ENCODE measurements at regions not wholly inside any gene's neighbourhood (a gene's known extent, or its start where the extent isn't known, plus 50 kb on each side); places are given as distances from the start of the nearest gene placed in this dataset.
A peak's percentile ranks its signal among the peaks of the same experiment; 100 is the strongest.

DNA sequence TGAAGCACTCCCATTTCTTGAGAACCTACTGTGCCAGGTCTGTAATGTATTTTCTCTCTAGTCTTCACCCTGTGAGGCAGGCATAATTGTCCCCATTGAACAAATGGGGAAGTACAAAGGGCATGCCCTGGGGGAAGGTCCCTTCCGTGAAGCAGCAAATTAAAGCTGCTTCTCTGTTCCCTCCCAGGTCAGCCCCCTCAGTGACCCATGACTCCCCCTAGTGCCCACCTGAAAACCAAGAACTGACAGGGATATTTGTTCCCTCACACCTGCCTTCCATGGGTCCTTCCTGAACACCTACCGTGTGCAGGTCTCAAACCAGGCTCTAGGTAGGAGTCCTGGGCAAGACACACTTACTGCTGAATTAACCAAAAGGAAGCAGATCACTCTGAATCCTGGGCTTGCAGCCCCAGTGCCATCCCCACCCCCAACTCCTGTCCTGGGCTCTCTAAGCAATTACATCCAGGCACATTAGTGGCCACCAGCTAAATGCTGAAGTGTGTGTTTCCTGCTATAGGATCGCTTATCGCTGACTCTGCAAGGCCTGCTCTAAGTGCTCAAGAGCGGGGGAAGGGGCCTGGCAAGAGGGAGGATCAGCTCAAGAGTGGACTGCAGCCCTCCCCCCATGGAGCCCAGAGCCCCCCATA, 254.8 kb downstream of the CDK5RAP2 start:
- 39 to 65% (median 50%) methylated on average over 5 of the region's 5 CpGs for WGBS, 3 donors
- Histone ChIP-seq H3K27ac (ENCODE audit: low read depth in 1 of 3, low read length in 2 of 3) (no peak overlapping the region), H3K36me3 (ENCODE audit: control insufficient read depth in 3 of 3, insufficient read depth in 2 of 3, low read depth in 1 of 3, low read length in 3 of 3) (no peaks in the 10 kb centered on the region), H3K4me1 (ENCODE audit: control insufficient read depth in 3 of 3, insufficient read depth in 2 of 3, low read depth in 1 of 3, low read length in 2 of 3) (no peaks in the 10 kb centered on the region), H3K9me3 (ENCODE audit: control insufficient read depth in 2 of 2, insufficient read depth in 1 of 2, low read depth in 1 of 2, low read length in 1 of 2) (no peaks in the 10 kb centered on the region), H3K27me3 (ENCODE audit: control insufficient read depth in 3 of 3, insufficient read depth in 3 of 3, low read length in 3 of 3) (no peaks in the 10 kb centered on the region), H3K4me3 (ENCODE audit: low read depth in 1 of 3, low read length in 3 of 3) (no peak overlapping the region)
- FAIRE-seq (no peak), DNase-seq (peak in 1 of 2 donors; percentile 2)

- no peak overlapping the region for H3K4me3 ChIP-seq (ENCODE audit: low read depth in 1 of 3, low read length in 3 of 3)
- H3K27me3 ChIP-seq (ENCODE audit: control insufficient read depth in 3 of 3, insufficient read depth in 3 of 3, low read length in 3 of 3) = no peaks in the 10 kb centered on the region
- FAIRE-seq (no peak), DNase-seq (no peak)
- H3K4me1 ChIP-seq (ENCODE audit: control insufficient read depth in 3 of 3, insufficient read depth in 2 of 3, low read depth in 1 of 3, low read length in 2 of 3) = no peaks in the 10 kb centered on the region
- no peaks in the 10 kb centered on the region for H3K36me3 ChIP-seq (ENCODE audit: control insufficient read depth in 3 of 3, insufficient read depth in 2 of 3, low read depth in 1 of 3, low read length in 3 of 3)
- 88 to 95% (median 89%) methylated on average over 2 of the region's 2 CpGs for WGBS, 3 donors
- H3K27ac ChIP-seq (ENCODE audit: low read depth in 1 of 3, low read length in 2 of 3) = no peak overlapping the region
- no peaks in the 10 kb centered on the region for H3K9me3 ChIP-seq (ENCODE audit: control insufficient read depth in 2 of 2, insufficient read depth in 1 of 2, low read depth in 1 of 2, low read length in 1 of 2)
Observed at GRCh38 chr9:120324461-120324860, 255.5 kb downstream of the CDK5RAP2 start.

DNA sequence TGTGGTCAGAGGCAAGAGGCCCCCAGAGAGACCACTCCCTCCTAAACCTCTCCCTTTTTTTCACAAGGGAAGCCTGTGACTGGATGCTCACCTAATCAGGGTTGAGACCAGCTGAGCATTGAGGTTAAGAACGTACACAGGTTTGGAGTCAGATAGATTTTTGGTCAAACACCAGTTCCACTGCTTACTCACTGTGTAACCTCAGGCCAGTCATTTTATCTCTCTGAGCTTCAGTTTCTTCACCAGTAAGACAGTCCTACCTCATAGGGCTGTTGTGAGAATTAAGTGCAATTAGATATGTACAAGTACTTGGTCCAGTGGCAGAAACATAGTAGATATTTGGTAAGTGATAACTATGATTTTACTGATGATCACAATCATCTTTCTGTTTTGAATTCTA, 256.8 kb downstream of the CDK5RAP2 start:
- no peaks in the 10 kb centered on the region for H3K4me1 ChIP-seq (ENCODE audit: control insufficient read depth in 3 of 3, insufficient read depth in 2 of 3, low read depth in 1 of 3, low read length in 2 of 3)
- no peaks in the 10 kb centered on the region for H3K36me3 ChIP-seq (ENCODE audit: control insufficient read depth in 3 of 3, insufficient read depth in 2 of 3, low read depth in 1 of 3, low read length in 3 of 3)
- no peak overlapping the region for H3K4me3 ChIP-seq (ENCODE audit: low read depth in 1 of 3, low read length in 3 of 3)
- H3K27me3 ChIP-seq (ENCODE audit: control insufficient read depth in 3 of 3, insufficient read depth in 3 of 3, low read length in 3 of 3) = no peaks in the 10 kb centered on the region
- FAIRE-seq (no peak), DNase-seq (no peak)
- H3K27ac ChIP-seq (ENCODE audit: low read depth in 1 of 3, low read length in 2 of 3) = no peak overlapping the region
- H3K9me3 ChIP-seq (ENCODE audit: control insufficient read depth in 2 of 2, insufficient read depth in 1 of 2, low read depth in 1 of 2, low read length in 1 of 2) = no peaks in the 10 kb centered on the region
- 61 to 67% (median 66%) methylated on average over 1 of the region's 1 CpG for WGBS, 3 donors

GRCh38 chr9:120319452-120319851, 260.5 kb downstream of the CDK5RAP2 start:
- Histone ChIP-seq H3K36me3 (ENCODE audit: control insufficient read depth in 3 of 3, insufficient read depth in 2 of 3, low read depth in 1 of 3, low read length in 3 of 3) (no peaks in the 10 kb centered on the region), H3K4me1 (ENCODE audit: control insufficient read depth in 3 of 3, insufficient read depth in 2 of 3, low read depth in 1 of 3, low read length in 2 of 3) (no peaks in the 10 kb centered on the region), H3K9me3 (ENCODE audit: control insufficient read depth in 2 of 2, insufficient read depth in 1 of 2, low read depth in 1 of 2, low read length in 1 of 2) (no peaks in the 10 kb centered on the region), H3K4me3 (ENCODE audit: low read depth in 1 of 3, low read length in 3 of 3) (no peak overlapping the region), H3K27me3 (ENCODE audit: control insufficient read depth in 3 of 3, insufficient read depth in 3 of 3, low read length in 3 of 3) (no peaks in the 10 kb centered on the region), H3K27ac (ENCODE audit: low read depth in 1 of 3, low read length in 2 of 3) (no peak overlapping the region)
- no peak for FAIRE-seq
- 70 to 84% (median 72%) methylated on average over 3 of the region's 3 CpGs for WGBS, 3 donors
- DNase-seq = no peak

- FAIRE-seq = no peak
- no peaks in the 10 kb centered on the region for H3K36me3 ChIP-seq (ENCODE audit: control insufficient read depth in 3 of 3, insufficient read depth in 2 of 3, low read depth in 1 of 3, low read length in 3 of 3)
- peaks cover 0 to 2% of the 10 kb centered on the region in 2 donors for H3K9me3 ChIP-seq (ENCODE audit: control insufficient read depth in 2 of 2, insufficient read depth in 1 of 2, low read depth in 1 of 2, low read length in 1 of 2)
- no peak for DNase-seq
- H3K27ac ChIP-seq (ENCODE audit: low read depth in 1 of 3, low read length in 2 of 3) = no peak overlapping the region
- H3K27me3 ChIP-seq (ENCODE audit: control insufficient read depth in 3 of 3, insufficient read depth in 3 of 3, low read length in 3 of 3) = no peaks in the 10 kb centered on the region
- no peaks in the 10 kb centered on the region for H3K4me1 ChIP-seq (ENCODE audit: control insufficient read depth in 3 of 3, insufficient read depth in 2 of 3, low read depth in 1 of 3, low read length in 2 of 3)
- H3K4me3 ChIP-seq (ENCODE audit: low read depth in 1 of 3, low read length in 3 of 3) = no peak overlapping the region
- WGBS, 3 donors = 59 to 69% (median 62%) methylated on average over 3 of the region's 3 CpGs
Observed at GRCh38 chr9:120315154-120315553, 264.8 kb downstream of the CDK5RAP2 start.

DNA sequence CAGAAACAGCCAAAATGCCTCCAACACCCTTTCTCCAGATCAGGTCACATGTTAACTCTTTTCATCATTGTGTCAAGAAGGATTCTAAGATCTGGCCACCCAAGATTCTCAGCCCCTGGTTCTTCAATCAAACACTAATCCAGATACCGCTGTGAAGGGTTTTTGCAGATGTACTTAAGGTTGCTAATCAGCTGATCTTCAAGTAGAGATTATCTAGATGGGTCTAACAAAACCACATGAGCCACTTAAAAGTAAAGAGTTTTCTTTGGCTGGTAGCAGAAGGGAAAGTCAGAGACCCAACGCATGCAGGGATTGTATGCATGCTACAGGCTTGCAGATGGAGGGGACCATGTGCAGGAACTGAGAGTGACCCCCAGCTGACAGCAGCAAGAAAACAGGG, 267.9 kb downstream of the CDK5RAP2 start:
- Histone ChIP-seq H3K4me1 (ENCODE audit: control insufficient read depth in 3 of 3, insufficient read depth in 2 of 3, low read depth in 1 of 3, low read length in 2 of 3) (no peaks in the 10 kb centered on the region), H3K27me3 (ENCODE audit: control insufficient read depth in 3 of 3, insufficient read depth in 3 of 3, low read length in 3 of 3) (no peaks in the 10 kb centered on the region), H3K9me3 (ENCODE audit: control insufficient read depth in 2 of 2, insufficient read depth in 1 of 2, low read depth in 1 of 2, low read length in 1 of 2) (peaks cover 0 to 2% of the 10 kb centered on the region in 2 donors), H3K27ac (ENCODE audit: low read depth in 1 of 3, low read length in 2 of 3) (no peak overlapping the region), H3K36me3 (ENCODE audit: control insufficient read depth in 3 of 3, insufficient read depth in 2 of 3, low read depth in 1 of 3, low read length in 3 of 3) (no peaks in the 10 kb centered on the region), H3K4me3 (ENCODE audit: low read depth in 1 of 3, low read length in 3 of 3) (no peak overlapping the region)
- no peak for FAIRE-seq
- no peak for DNase-seq
- WGBS, 3 donors = 71 to 82% (median 76%) methylated on average over 2 of the region's 2 CpGs

DNA sequence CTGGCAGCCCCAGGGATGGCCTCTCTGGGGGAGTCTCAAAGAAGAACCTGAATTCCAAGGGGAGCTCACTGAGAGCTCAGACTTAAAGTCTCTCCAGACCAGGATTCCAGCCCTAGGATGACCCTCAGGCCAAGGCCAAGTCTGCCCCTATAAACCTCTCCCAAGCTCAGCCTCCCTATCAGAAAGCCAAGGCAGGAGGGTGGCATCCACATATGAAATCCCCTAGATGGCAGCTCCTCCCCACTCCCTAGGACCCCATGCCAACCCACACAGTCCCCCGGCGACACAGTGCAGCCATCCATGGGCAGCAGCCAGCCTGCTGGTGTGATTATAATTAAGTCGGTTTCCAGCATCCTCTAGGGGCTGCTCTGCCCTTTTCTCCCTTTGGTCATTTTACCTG, 269.9 kb downstream of the CDK5RAP2 start:
- DNase-seq (no peak), FAIRE-seq (no peak)
- H3K36me3 ChIP-seq (ENCODE audit: control insufficient read depth in 3 of 3, insufficient read depth in 2 of 3, low read depth in 1 of 3, low read length in 3 of 3) = no peaks in the 10 kb centered on the region
- 66 to 87% (median 85%) methylated on average over 3 of the region's 3 CpGs for WGBS, 3 donors
- H3K4me3 ChIP-seq (ENCODE audit: low read depth in 1 of 3, low read length in 3 of 3) = no peak overlapping the region
- H3K9me3 ChIP-seq (ENCODE audit: control insufficient read depth in 2 of 2, insufficient read depth in 1 of 2, low read depth in 1 of 2, low read length in 1 of 2) = peaks cover 0 to 2% of the 10 kb centered on the region in 2 donors
- H3K27ac ChIP-seq (ENCODE audit: low read depth in 1 of 3, low read length in 2 of 3) = no peak overlapping the region
- no peaks in the 10 kb centered on the region for H3K27me3 ChIP-seq (ENCODE audit: control insufficient read depth in 3 of 3, insufficient read depth in 3 of 3, low read length in 3 of 3)
- H3K4me1 ChIP-seq (ENCODE audit: control insufficient read depth in 3 of 3, insufficient read depth in 2 of 3, low read depth in 1 of 3, low read length in 2 of 3) = no peaks in the 10 kb centered on the region

DNA sequence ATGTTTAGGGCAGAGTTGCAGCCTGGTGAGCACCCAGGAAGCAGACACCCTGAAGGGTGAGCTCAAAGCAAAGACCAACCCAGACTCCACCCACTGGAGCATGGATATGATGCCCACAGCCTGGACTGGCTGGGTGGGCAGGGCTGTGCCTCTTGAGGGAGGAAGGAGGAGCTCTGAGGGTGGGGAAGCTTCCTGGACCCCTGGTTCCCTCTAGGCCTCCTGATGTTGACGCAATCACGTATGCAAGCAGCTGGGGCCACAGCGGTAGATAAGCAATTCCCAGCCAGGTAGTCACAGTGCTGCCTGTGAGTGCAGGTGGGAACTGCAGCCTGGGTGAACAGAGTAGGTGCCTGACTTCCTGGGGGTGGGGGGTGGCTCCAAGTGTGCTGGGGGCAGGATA, 271.5 kb downstream of the CDK5RAP2 start:
- no peak for FAIRE-seq
- H3K27me3 ChIP-seq (ENCODE audit: control insufficient read depth in 3 of 3, insufficient read depth in 3 of 3, low read length in 3 of 3) = no peaks in the 10 kb centered on the region
- 9 to 25% (median 22%) methylated on average over 3 of the region's 3 CpGs for WGBS, 3 donors
- no peaks in the 10 kb centered on the region for H3K36me3 ChIP-seq (ENCODE audit: control insufficient read depth in 3 of 3, insufficient read depth in 2 of 3, low read depth in 1 of 3, low read length in 3 of 3)
- no peaks in the 10 kb centered on the region for H3K4me1 ChIP-seq (ENCODE audit: control insufficient read depth in 3 of 3, insufficient read depth in 2 of 3, low read depth in 1 of 3, low read length in 2 of 3)
- peaks cover 0 to 2% of the 10 kb centered on the region in 2 donors for H3K9me3 ChIP-seq (ENCODE audit: control insufficient read depth in 2 of 2, insufficient read depth in 1 of 2, low read depth in 1 of 2, low read length in 1 of 2)
- DNase-seq = peak in 1 of 2 donors; percentile 5
- H3K4me3 ChIP-seq (ENCODE audit: low read depth in 1 of 3, low read length in 3 of 3) = no peak overlapping the region
- H3K27ac ChIP-seq (ENCODE audit: low read depth in 1 of 3, low read length in 2 of 3) = no peak overlapping the region

- H3K4me3 ChIP-seq (ENCODE audit: low read depth in 1 of 3, low read length in 3 of 3) = no peak overlapping the region
- no peaks in the 10 kb centered on the region for H3K27me3 ChIP-seq (ENCODE audit: control insufficient read depth in 3 of 3, insufficient read depth in 3 of 3, low read length in 3 of 3)
- no peaks in the 10 kb centered on the region for H3K9me3 ChIP-seq (ENCODE audit: control insufficient read depth in 2 of 2, insufficient read depth in 1 of 2, low read depth in 1 of 2, low read length in 1 of 2)
- no peaks in the 10 kb centered on the region for H3K4me1 ChIP-seq (ENCODE audit: control insufficient read depth in 3 of 3, insufficient read depth in 2 of 3, low read depth in 1 of 3, low read length in 2 of 3)
- DNase-seq (no peak), FAIRE-seq (no peak)
- H3K27ac ChIP-seq (ENCODE audit: low read depth in 1 of 3, low read length in 2 of 3) = no peak overlapping the region
- H3K36me3 ChIP-seq (ENCODE audit: control insufficient read depth in 3 of 3, insufficient read depth in 2 of 3, low read depth in 1 of 3, low read length in 3 of 3) = no peaks in the 10 kb centered on the region
- 87 to 91% (median 88%) methylated on average over 2 of the region's 2 CpGs for WGBS, 3 donors
Observed at GRCh38 chr9:120307599-120307998, 272.4 kb downstream of the CDK5RAP2 start.

Data from small intestine (tissue), 7 donors.